ENCODE measurements at regions not wholly inside any gene's neighbourhood (a gene's known extent, or its start where the extent isn't known, plus 50 kb on each side); places are given as distances from the start of the nearest gene placed in this dataset.
"Not testable (repeated sequence)": the region's sequence is repeated elsewhere in the genome, so short reads cannot be mapped to it uniquely, and the experiment has no call there.

DNA sequence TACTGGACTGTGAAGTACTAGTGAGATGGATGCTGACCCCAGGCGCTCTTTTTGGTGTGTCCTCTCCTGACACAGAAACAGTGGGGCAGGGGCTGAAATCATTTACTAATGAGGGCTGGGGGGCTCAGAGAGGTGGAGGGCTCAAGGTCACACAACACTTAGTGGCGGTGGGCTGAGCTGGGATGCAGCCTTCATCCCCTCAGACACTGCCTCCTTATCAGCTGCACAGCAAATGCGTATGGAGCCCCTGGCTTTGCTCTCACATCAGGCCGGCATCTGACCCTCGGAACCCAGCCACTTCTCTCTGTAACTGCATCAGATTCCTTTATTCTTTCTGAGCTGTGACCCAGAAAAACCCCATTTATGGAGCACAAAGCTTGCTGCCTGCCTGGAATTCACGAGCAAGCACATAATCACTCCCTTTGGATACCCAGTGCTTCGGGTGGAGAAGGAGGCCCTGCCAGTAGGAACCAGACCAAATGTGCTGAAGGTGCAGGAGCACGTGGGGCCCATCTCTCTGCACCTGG is 736.6 kb downstream of the TBC1D22A start:
- H3K36me3 ChIP-seq = no peaks in the 10 kb centered on the region
- no peaks in the 10 kb centered on the region for H3K4me1 ChIP-seq
- no peak for DNase-seq
- intact Hi-C loops (cut with DNase I; ENCODE audit: low total_unique reads) = no loop called here
- no peak for TF ChIP-seq POLR2AphosphoS5 (IDR thresholded peaks at IDR 0.05)
- TF ChIP-seq, protein P1, sequence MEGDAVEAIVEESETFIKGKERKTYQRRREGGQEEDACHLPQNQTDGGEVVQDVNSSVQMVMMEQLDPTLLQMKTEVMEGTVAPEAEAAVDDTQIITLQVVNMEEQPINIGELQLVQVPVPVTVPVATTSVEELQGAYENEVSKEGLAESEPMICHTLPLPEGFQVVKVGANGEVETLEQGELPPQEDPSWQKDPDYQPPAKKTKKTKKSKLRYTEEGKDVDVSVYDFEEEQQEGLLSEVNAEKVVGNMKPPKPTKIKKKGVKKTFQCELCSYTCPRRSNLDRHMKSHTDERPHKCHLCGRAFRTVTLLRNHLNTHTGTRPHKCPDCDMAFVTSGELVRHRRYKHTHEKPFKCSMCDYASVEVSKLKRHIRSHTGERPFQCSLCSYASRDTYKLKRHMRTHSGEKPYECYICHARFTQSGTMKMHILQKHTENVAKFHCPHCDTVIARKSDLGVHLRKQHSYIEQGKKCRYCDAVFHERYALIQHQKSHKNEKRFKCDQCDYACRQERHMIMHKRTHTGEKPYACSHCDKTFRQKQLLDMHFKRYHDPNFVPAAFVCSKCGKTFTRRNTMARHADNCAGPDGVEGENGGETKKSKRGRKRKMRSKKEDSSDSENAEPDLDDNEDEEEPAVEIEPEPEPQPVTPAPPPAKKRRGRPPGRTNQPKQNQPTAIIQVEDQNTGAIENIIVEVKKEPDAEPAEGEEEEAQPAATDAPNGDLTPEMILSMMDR (IDR thresholded peaks at IDR 0.05) = no peak
- no peak for TF ChIP-seq EP300 (IDR thresholded peaks at IDR 0.05)
- TF ChIP-seq POLR2A (IDR thresholded peaks at IDR 0.05) = no peak
- 74 to 84% (median 76%) methylated on average over 7 to 8 of the region's 8 CpGs for WGBS, 5 donors
- H3K9me3 ChIP-seq = peaks cover 0 to 33% (median 24%) of the 10 kb centered on the region in 4 donors
- peaks cover 0 to 24% (median 0%) of the 10 kb centered on the region in 3 donors for H3K27me3 ChIP-seq
- no peak overlapping the region for H3K4me3 ChIP-seq
- no peak overlapping the region for H3K27ac ChIP-seq

DNA sequence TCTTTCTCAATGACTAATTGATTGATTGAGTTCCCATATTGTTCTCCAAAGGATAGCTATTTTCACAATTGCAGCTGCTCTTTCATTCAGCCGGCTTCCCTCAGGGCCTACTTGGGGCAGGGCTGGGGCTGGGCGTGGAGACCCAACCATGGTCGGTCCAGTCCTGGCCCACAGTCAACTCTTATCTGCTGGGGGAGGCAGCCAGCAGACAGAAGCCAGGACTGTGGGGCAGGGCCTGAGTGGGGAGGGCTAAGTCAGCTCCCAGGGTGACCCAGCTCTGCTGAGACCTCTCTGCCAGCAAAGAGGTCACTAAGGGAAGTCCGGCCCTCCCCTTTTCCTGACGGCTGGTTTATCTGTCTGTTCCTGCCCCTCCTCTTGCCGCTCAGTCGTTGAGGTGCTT is 735.2 kb downstream of the TBC1D22A start:
- no peaks in the 10 kb centered on the region for H3K4me1 ChIP-seq
- H3K36me3 ChIP-seq = no peaks in the 10 kb centered on the region
- TF ChIP-seq EP300 (IDR thresholded peaks at IDR 0.05) (no peak), POLR2AphosphoS5 (IDR thresholded peaks at IDR 0.05) (no peak), POLR2A (IDR thresholded peaks at IDR 0.05) (no peak)
- TF ChIP-seq, protein P1 (IDR thresholded peaks at IDR 0.05) = no peak
- no peak overlapping the region for H3K27ac ChIP-seq
- intact Hi-C loops (cut with DNase I; ENCODE audit: low total_unique reads) = no loop called here
- 28 to 68% (median 61%) methylated on average over 7 of the region's 7 CpGs for whole genome bisulfite sequencing, 5 donors
- peaks cover 0 to 33% (median 24%) of the 10 kb centered on the region in 4 donors for H3K9me3 ChIP-seq
- peaks cover 0 to 24% (median 0%) of the 10 kb centered on the region in 3 donors for H3K27me3 ChIP-seq
- DNase-seq = peak in 1 of 2 donors; percentile 4
- no peak overlapping the region for H3K4me3 ChIP-seq

DNA sequence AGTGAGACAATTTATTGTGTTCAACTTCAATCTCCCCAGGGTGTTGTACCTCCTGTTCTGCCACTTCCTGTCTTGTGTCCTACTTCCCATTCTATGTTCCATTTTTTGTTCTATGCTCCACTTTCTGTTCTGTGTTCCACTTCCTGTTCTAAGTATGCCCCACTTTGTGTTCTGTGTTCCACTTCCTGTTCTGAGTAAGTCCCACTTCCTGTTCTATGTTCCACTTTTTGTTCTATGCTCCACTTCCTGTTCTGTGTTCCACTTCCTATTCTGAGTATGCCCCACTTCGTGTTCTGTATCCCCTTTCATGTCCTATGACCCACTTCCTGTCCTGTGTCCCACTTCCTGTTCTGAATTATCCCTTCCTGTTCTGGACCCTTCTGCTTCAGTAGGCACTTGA is 732.7 kb downstream of the TBC1D22A start:
- WGBS, 5 donors = 29 to 42% (median 40%) methylated on average over 1 of the region's 1 CpG
- DNase-seq = no peak
- no peaks in the 10 kb centered on the region for H3K36me3 ChIP-seq
- intact Hi-C loops (cut with DNase I; ENCODE audit: low total_unique reads) = no loop called here
- no peak overlapping the region for H3K27ac ChIP-seq
- H3K27me3 ChIP-seq = peaks cover 0 to 16% (median 0%) of the 10 kb centered on the region in 3 donors
- TF ChIP-seq EP300 (IDR thresholded peaks at IDR 0.05) (no peak), POLR2AphosphoS5 (IDR thresholded peaks at IDR 0.05) (no peak), POLR2A (IDR thresholded peaks at IDR 0.05) (no peak)
- TF ChIP-seq, protein P1 (IDR thresholded peaks at IDR 0.05) = no peak
- H3K4me3 ChIP-seq = no peak overlapping the region
- H3K4me1 ChIP-seq = no peaks in the 10 kb centered on the region
- H3K9me3 ChIP-seq = peaks cover 0 to 18% (median 10%) of the 10 kb centered on the region in 4 donors

DNA sequence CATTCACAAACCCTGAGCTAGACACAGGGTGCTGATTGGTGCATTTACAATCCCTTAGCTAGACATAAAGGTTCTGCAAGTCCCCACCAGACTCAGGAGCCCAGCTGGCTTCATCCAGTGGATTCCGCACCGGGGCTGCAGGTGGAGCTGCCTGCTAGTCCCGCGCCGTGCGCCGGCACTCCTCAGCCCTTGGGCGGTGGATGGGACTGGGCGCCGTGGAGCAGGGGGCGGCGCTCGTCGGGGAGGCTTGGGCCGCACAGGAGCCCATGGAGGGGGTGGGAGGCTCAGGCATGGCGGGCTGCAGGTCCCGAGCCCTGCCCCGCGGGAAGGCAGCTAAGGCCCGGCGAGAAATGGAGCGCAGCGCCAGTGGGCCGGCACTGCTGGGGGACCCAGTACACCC is 725.7 kb downstream of the TBC1D22A start:
- not testable (repeated sequence) for H3K27me3 ChIP-seq

DNA sequence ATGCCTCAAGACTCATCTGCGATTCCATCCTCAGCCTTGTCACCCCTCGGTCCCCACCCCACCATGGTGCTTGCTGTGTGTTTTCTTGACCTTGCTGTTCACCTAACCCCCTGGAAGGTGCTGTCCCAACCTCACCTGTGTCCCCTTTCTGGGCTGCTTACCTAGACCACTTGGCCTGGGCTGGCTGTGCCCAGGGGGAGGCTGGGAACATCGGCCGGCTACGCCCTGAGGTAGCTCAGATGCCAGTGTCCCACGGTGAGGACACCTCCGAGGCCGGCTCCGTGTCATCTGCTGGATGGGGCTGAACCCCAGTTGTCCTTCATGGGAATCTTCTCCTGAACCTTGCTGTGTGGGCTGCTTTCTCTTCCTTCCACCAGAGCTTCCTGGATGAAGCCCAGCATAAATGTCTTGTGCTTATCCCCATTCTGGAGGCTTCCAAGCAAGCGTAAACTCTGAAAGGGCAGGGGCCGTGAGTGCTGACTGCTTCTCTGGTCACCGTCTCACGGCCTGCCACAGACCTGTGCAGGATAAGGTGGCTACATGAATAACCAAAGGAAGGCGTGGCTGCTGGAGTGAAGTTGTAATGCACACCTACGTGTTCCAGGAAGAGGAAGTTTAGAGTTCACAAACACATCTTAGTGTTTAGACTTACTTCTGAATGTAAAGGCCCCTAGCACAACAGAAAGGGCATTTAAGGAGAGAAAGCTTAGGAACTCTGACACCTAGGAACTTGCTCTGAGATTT is 724.3 kb downstream of the TBC1D22A start:
- Histone ChIP-seq H3K27me3 (peaks cover 0 to 6% (median 0%) of the 10 kb centered on the region in 3 donors), H3K36me3 (no peaks in the 10 kb centered on the region), H3K4me1 (no peaks in the 10 kb centered on the region), H3K4me3 (no peak overlapping the region), H3K27ac (peak overlapping the region in 2 of 5 donors; percentile 3 to 42), H3K9me3 (no peaks in the 10 kb centered on the region)
- no peak for TF ChIP-seq POLR2AphosphoS5 (IDR thresholded peaks at IDR 0.05)
- TF ChIP-seq, protein P1 (IDR thresholded peaks at IDR 0.05) = no peak
- TF ChIP-seq POLR2A (IDR thresholded peaks at IDR 0.05) = no peak
- TF ChIP-seq EP300 (IDR thresholded peaks at IDR 0.05) = no peak
- intact Hi-C loops (cut with DNase I; ENCODE audit: low total_unique reads) = no loop called here
- DNase-seq = peak in 1 of 2 donors; percentile 57
- 59 to 77% (median 69%) methylated on average over 13 to 15 of the region's 15 CpGs for WGBS, 5 donors

More for the DNA sequence above, 725.7 kb downstream of the TBC1D22A start:
- DNase-seq; H3K4me3 ChIP-seq; H3K9me3 ChIP-seq; intact Hi-C loops (cut with DNase I; ENCODE audit: low total_unique reads); H3K27ac ChIP-seq; H3K4me1 ChIP-seq; H3K36me3 ChIP-seq: not testable (repeated sequence)
- whole genome bisulfite sequencing, 5 donors = 84 to 98% (median 97%) methylated on average over 10 to 18 of the region's 24 CpGs; no CpG with 5 or more reads in 1 of the 5 donors
